ENCODE measurements at regions not wholly inside any gene's neighbourhood (a gene's known extent, or its start where the extent isn't known, plus 50 kb on each side); places are given as distances from the start of the nearest gene placed in this dataset.

GRCh38 chr4:66430856-66431255 is 760.6 kb upstream of the EPHA5 start:
- no peak for DNase-seq
- no peak overlapping the region for H3K4me3 ChIP-seq (ENCODE audit: low read depth in 2 of 2, low read length in 1 of 2)
- H3K27me3 ChIP-seq (ENCODE audit: insufficient read depth) = no peaks in the 10 kb centered on the region
- no peak overlapping the region for H3K9ac ChIP-seq
- no peak overlapping the region for H3K4me2 ChIP-seq
- no peaks in the 10 kb centered on the region for H3K9me2 ChIP-seq
- no peaks in the 10 kb centered on the region for H4K20me1 ChIP-seq (ENCODE audit: insufficient read depth)
- H3K9me3 ChIP-seq = no peaks in the 10 kb centered on the region
- WGBS (ENCODE audit: low lambda C conversion rate) = 12% methylated on average over 1 of the region's 1 CpG
- H3K79me2 ChIP-seq (ENCODE audit: insufficient read depth) = no peaks in the 10 kb centered on the region
- ChIA-PET POLR2A (no interaction called here), CTCF (no interaction called here)
- no peaks in the 10 kb centered on the region for H3K36me3 ChIP-seq (replicated peaks in 1 of 2; ENCODE audit: control insufficient read depth in 1 of 2, insufficient read depth in 2 of 2, low read length in 1 of 2)
- H3K4me1 ChIP-seq (ENCODE audit: control insufficient read depth in 1 of 2, insufficient read depth in 2 of 2, low read depth in 1 of 2, low read length in 1 of 2) = no peaks in the 10 kb centered on the region
- TF ChIP-seq YY1 (IDR thresholded peaks at IDR 0.05; ENCODE audit: low read depth) (no peak), USF1 (IDR thresholded peaks at IDR 0.05; ENCODE audit: borderline replicate concordance, low read depth) (no peak), CHD2 (IDR thresholded peaks at IDR 0.05; ENCODE audit: low read length, partially characterized antibody) (no peak), NRF1 (IDR thresholded peaks at IDR 0.05; ENCODE audit: low read depth, low read length) (no peak), EP300 (IDR thresholded peaks at IDR 0.05; ENCODE audit: borderline replicate concordance in 1 of 2, low read depth in 1 of 2, low read length in 1 of 2) (no peak), TAF1 (IDR thresholded peaks at IDR 0.05; ENCODE audit: borderline replicate concordance, low read depth, low read length) (no peak), ZBTB33 (IDR thresholded peaks at IDR 0.05; ENCODE audit: borderline replicate concordance, low read depth) (no peak), MXI1 (IDR thresholded peaks at IDR 0.05; ENCODE audit: low read depth, low read length) (no peak), SIN3A (IDR thresholded peaks at IDR 0.05; ENCODE audit: borderline replicate concordance, low read depth, low read length) (no peak), FOXM1 (IDR thresholded peaks at IDR 0.05; ENCODE audit: low read depth) (no peak), RXRA (IDR thresholded peaks at IDR 0.05; ENCODE audit: borderline replicate concordance, low read depth) (no peak), GABPA (IDR thresholded peaks at IDR 0.05; ENCODE audit: low read depth) (no peak), PBX3 (IDR thresholded peaks at IDR 0.05) (no peak), JUND (IDR thresholded peaks at IDR 0.05) (no peak), RFX5 (IDR thresholded peaks at IDR 0.05; ENCODE audit: low read length) (no peak), MAX (IDR thresholded peaks at IDR 0.05; ENCODE audit: low read depth) (no peak), ELF1 (IDR thresholded peaks at IDR 0.05) (no peak), REST (IDR thresholded peaks at IDR 0.05; ENCODE audit: low read depth, low read length) (no peak), NFIC (IDR thresholded peaks at IDR 0.05; ENCODE audit: borderline replicate concordance) (no peak)
- H3F3A ChIP-seq (replicated peaks; ENCODE audit: insufficient read depth) = no peaks in the 10 kb centered on the region
- H2AFZ ChIP-seq (ENCODE audit: low read depth) = no peak overlapping the region
- no peak overlapping the region for H3K27ac ChIP-seq (ENCODE audit: low read depth in 2 of 2, low read length in 1 of 2)

Measured in SK-N-SH (cell line).